MCF 10A (cell line): ENCODE measurements at regions not wholly inside any gene's neighbourhood (a gene's known extent, or its start where the extent isn't known, plus 50 kb on each side); places are given as distances from the start of the nearest gene placed in this dataset.
"Not testable (repeated sequence)": the region's sequence is repeated elsewhere in the genome, so short reads cannot be mapped to it uniquely, and the experiment has no call there.

Source experiments
- BruUV-seq: library from RNA; stranded (reverse); fragments of 400-500 nt; replicated peaks from 2 replicates; lab custom pipeline; 2021; lab: Mats Ljungman, UMichigan
- CTCF ChIA-PET: fragments of 300-600 bp; sonication (Branson Sonifier 250); formaldehyde crosslinking; extraction: SDS; loops from one replicate; lab custom pipeline; 2021; ENCODE audit warnings: antibody characterized with exemption, inconsistent platforms; lab: Yijun Ruan, JAX
- POLR2A ChIA-PET: fragments of 300-600, 350-650 bp; sonication (Branson Sonifier 250); formaldehyde crosslinking; extraction: SDS; loops from one replicate; lab custom pipeline; 2020; ENCODE audit warnings: antibody characterized with exemption, inconsistent platforms; lab: Yijun Ruan, JAX
- DNase-seq: peaks from one replicate; pipeline ENCODE4 v3.0.0-alpha.2; 2018; ENCODE audit not compliant: unreplicated experiment
- H3K27ac Mint-ChIP-seq: one replicate; pipeline ENCODE4 v1.8.0; 2022; ENCODE audit warnings: mild to moderate bottlenecking, low read depth, mixed read lengths; ENCODE audit not compliant: unreplicated experiment
- H3K27me3 Mint-ChIP-seq: one replicate; pipeline ENCODE4 v1.8.0; 2022; ENCODE audit warnings: mixed read lengths; ENCODE audit not compliant: insufficient read depth, unreplicated experiment
- H3K36me3 Mint-ChIP-seq: one replicate; pipeline ENCODE4 v1.8.0; 2022; ENCODE audit warnings: mild to moderate bottlenecking, moderate library complexity, mixed read lengths; ENCODE audit not compliant: insufficient read depth, unreplicated experiment
- H3K4me1 Mint-ChIP-seq: one replicate; pipeline ENCODE4 v1.8.0; 2022; ENCODE audit warnings: mixed read lengths; ENCODE audit not compliant: insufficient read depth, unreplicated experiment
- H3K4me3 Mint-ChIP-seq: one replicate; pipeline ENCODE4 v1.8.0; 2022; ENCODE audit warnings: mild to moderate bottlenecking, moderate library complexity, mixed read lengths; ENCODE audit not compliant: unreplicated experiment
- H3K9me3 Mint-ChIP-seq: one replicate; pipeline ENCODE4 v1.8.0; 2022; ENCODE audit warnings: mixed read lengths; ENCODE audit not compliant: unreplicated experiment
- CTCF ChIP-seq: fragments of 200-600 bp; IDR thresholded peaks from one replicate; pipeline ENCODE4 v1.8.0; 2022; ENCODE audit warnings: antibody characterized with exemption, mild to moderate bottlenecking; ENCODE audit not compliant: unreplicated experiment
- intact Hi-C: fragments of 100-400 bp; cut with micrococcal nuclease; formaldehyde crosslinking; loops from 2 replicates; pipeline ENCODE4 v1.14.1; 2022

GRCh38 chr12:25800101-25800500 is 158.4 kb upstream of the RASSF8 start:
- CTCF ChIA-PET, result interaction anchor here (0.6 kb wide), 1 partner anchor 26 kb away, joined by 3 read pairs; no protein-coding TSS in a partner anchor
- Mint-ChIP-seq H3K36me3 (no peaks in the 10 kb centered on the region), H3K27me3 (no peaks in the 10 kb centered on the region), H3K9me3 (peaks cover 5% of the 10 kb centered on the region), H3K27ac (no peak overlapping the region), H3K4me1 (peaks cover 11% of the 10 kb centered on the region), H3K4me3 (no peak overlapping the region)
- intact Hi-C loops, result no loop called here
- POLR2A ChIA-PET, result interaction anchor here (1.1 kb wide), 1 partner anchor 29 kb away, joined by 3 read pairs; no protein-coding TSS in a partner anchor
- no peak for DNase-seq
- no peak for TF ChIP-seq CTCF
- no TSS peak for BruUV-seq

GRCh38 chr12:25801734-25802133 is 156.7 kb upstream of the RASSF8 start:
- DNase-seq, result peak; percentile 21
- intact Hi-C loops, result no loop called here
- BruUV-seq, result no TSS peak
- ChIA-PET CTCF (no interaction called here), POLR2A (no interaction called here)
- Mint-ChIP-seq H3K4me1 (peaks cover 17% of the 10 kb centered on the region), H3K9me3 (peaks cover 5% of the 10 kb centered on the region), H3K27ac (no peak overlapping the region), H3K27me3 (no peaks in the 10 kb centered on the region), H3K36me3 (no peaks in the 10 kb centered on the region), H3K4me3 (no peak overlapping the region)
- no peak for TF ChIP-seq CTCF

GRCh38 chr12:25802143-25802542 is 156.3 kb upstream of the RASSF8 start:
- Mint-ChIP-seq H3K36me3 (no peaks in the 10 kb centered on the region), H3K9me3 (peaks cover 5% of the 10 kb centered on the region), H3K27ac (no peak overlapping the region), H3K4me1 (peaks cover 18% of the 10 kb centered on the region), H3K4me3 (no peak overlapping the region), H3K27me3 (no peaks in the 10 kb centered on the region)
- no peak for DNase-seq
- ChIA-PET CTCF (no interaction called here), POLR2A (no interaction called here)
- no peak for TF ChIP-seq CTCF
- BruUV-seq, result no TSS peak
- intact Hi-C loops, result no loop called here

- BruUV-seq, POLR2A ChIA-PET, H3K36me3 Mint-ChIP-seq, DNase-seq, H3K9me3 Mint-ChIP-seq, H3K4me3 Mint-ChIP-seq, intact Hi-C loops, H3K27me3 Mint-ChIP-seq, H3K27ac Mint-ChIP-seq: not testable (repeated sequence)
- H3K4me1 Mint-ChIP-seq, result peaks cover 18% of the 10 kb centered on the region
- CTCF ChIA-PET, result interaction anchor here (0.7 kb wide), 2 partner anchors 94 to 160 kb away, joined by 3 read pairs; no protein-coding TSS in a partner anchor
Observed at GRCh38 chr12:25803029-25803664, 155.3 kb upstream of the RASSF8 start.

GRCh38 chr12:25804286-25804685 is 154.2 kb upstream of the RASSF8 start:
- H3K9me3 Mint-ChIP-seq, H3K4me3 Mint-ChIP-seq, DNase-seq, H3K27ac Mint-ChIP-seq, H3K36me3 Mint-ChIP-seq, POLR2A ChIA-PET, intact Hi-C loops, BruUV-seq, H3K27me3 Mint-ChIP-seq, CTCF ChIA-PET: not testable (repeated sequence)
- H3K4me1 Mint-ChIP-seq, result peaks cover 18% of the 10 kb centered on the region
